GM21737 (cell line): ENCODE measurements at regions not wholly inside any gene's neighbourhood (a gene's known extent, or its start where the extent isn't known, plus 50 kb on each side); places are given as distances from the start of the nearest gene placed in this dataset.

Experiments
- ATAC-seq: cut with Tn5 transposase; IDR thresholded peaks from one replicate; pipeline ENCODE4 v1.9.1; 2021; ENCODE audit warnings: mild to moderate bottlenecking, moderate library complexity; ENCODE audit not compliant: unreplicated experiment

DNA sequence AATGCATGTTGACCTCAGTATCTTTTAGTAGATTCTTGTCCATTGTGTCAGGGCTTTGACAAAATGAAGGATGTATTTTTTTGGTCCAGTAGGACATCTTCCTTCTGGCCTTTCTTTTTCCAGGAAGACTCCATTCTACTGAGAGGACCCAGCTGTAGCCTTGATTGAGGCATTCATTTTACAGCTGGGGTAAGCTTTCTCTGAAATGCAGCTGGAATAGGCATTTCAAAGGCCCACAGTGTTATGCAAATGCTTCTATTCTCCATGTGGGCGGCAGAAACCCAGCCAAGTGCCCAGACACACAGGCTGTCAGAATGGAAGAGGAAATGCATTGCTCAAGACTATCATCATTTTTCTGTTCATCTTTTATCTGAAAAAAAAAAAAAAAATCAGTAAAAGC lies 629.0 kb upstream of the CDH8 start:
- ATAC-seq = no peak

DNA sequence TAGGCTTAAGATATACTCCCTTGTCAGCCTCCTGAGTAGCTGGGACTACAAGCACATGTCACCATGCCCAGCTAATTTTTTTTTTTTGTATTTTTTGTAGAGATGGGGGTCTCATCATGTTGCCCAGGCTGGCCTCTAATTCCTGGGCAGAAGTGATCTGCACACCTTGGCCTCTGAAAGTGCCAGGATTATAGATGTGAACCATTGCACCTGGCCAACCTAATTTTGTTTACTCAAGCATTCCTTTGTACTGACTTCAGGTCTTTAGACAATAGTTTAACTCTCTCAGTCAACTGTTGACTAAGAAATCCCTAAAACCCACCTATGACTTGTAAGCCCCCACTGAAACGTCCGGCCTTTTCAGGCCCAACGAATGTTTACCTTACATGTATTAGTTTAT lies 628.3 kb upstream of the CDH8 start:
- ATAC-seq = no peak

DNA sequence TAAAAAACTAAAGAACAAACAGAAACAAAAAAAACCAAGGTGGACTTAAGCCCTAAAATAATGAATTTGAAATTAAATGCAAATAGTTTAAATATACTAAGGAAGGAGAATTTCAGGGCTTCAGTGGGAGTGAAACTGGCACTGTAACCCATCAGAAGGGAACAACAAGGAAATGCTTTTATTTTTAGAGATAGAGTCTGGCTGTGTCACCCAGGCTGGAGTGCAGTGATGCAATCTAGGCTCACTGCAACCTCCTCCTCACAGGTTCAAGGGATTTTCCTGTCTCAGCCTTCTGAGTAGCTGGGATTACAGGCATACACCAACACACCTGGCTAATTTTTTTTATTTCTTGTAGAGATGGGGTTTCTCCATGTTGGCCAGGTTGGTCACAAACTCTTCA lies 625.2 kb upstream of the CDH8 start:
- no peak for ATAC-seq

DNA sequence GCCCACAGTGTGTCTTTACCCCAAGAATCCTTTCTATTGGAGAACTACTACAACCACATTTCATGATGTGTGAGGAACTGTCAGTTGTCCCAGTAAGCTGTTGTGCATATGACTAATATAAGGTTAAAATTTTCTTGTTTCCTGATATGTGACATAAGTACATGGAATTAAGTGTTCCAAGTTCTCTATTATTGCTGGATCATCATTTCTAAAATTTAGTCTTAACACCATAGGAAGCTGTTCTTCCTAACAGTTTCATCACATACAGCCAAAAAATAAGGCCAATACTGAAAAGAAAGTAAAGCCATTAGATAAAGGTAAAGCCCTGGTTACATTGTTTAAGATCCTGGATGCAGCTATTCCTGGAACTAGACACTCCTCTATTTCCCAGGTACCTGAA lies 620.9 kb upstream of the CDH8 start:
- no peak for ATAC-seq

DNA sequence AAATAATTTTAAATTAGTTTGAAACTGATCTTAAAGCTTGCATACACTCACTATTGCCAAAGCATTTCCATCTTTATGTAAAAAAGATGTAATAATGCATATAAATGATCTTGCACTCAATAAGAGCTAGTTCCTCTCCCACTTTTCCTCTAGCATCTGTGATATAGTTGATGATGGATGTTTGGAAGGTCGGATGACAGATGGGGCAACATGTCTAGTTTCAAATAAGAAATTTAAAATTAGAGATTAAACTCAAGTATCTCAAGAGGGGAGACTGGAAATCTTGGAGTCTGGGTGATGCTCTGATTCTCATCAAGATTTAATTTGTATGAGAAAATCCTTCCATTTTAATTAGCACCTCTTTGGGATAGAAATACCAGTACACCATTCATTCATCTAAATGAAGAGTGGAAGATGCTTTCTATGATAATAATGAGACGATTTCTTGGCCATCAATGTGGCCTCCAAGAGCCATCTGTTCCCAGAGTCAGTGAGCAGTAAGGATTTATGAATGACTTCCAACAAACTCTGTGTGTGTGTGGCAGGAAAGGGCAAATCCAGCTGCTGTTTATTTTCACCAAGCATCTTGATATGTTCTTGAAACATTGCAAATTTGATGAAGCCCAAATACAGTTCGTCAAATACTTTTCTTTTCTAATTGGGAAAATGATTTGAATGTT lies 616.3 kb upstream of the CDH8 start:
- ATAC-seq = no peak

DNA sequence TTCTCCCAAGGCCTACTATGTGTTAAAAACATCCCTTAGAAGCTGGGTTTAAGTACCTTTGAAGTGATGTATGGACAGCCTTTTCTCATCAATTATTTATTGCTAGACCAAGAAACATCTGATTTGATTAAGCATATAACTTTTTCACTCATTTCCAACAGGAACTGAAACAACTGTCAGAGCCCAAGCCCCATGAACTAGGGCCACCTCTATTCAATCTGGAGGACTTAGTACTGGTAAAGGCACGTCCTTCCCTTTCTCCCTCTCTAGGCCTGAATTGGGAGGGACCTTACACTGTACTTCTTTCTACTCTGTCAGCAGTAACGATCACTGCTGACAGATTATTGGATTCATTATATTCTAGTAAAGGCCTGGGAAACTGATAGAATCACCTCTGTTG lies 612.0 kb upstream of the CDH8 start:
- no peak for ATAC-seq

DNA sequence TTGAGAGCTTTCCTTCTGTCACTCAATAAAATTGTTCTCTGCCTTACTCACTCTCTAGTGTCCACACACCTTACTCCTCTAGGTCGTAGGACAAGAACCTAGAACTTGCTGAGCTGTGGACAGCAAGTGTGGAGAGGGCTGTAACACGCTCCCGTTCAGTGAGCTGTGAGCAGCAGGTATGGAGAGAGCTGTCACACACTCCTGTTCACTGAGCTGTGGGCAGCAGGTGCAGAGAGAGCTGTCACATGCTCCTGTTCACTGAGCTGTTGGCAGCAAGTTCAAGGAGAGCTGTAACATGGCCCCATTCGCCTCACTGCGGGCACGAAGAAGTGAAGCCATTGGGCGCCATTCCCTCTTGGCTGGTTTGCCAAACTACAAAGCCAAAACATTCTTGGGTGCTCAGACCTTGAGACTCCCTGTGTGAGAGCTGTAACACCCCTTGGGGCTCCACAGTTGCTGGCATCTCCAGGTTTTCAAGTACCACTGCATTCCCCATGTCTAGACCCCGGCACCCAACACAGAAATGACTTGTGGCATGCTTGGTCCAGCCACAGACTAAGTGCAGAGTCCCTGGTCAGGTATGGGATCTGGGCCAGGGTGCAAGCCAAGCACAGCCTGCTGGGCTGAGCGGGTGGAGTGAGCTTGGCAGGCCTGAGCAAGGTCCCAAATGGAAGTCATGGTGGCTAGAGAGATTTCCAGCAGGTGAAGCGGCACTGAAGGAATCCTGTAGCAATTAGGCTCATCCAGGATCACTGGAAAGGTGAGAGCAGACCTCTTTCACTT lies 608.0 kb upstream of the CDH8 start:
- ATAC-seq = no peak

DNA sequence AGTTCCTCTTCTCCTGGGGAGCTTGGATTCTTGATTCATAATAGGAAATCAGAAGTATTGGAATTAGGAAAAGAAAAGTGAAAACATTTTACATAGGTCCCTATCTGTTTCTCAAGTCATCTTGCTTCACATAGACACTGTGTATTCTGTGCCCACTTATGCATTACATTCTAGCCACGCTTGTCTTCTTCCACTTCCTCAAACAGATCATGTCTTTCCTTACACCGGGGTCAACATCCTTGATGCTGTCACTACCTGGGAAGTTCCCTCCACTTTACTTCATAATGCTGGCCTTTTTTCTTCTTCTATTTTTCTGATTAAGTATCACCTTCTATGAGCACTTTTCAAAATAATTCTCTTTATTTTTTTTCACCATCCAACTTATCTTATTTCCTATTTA lies 606.4 kb upstream of the CDH8 start:
- ATAC-seq = no peak

DNA sequence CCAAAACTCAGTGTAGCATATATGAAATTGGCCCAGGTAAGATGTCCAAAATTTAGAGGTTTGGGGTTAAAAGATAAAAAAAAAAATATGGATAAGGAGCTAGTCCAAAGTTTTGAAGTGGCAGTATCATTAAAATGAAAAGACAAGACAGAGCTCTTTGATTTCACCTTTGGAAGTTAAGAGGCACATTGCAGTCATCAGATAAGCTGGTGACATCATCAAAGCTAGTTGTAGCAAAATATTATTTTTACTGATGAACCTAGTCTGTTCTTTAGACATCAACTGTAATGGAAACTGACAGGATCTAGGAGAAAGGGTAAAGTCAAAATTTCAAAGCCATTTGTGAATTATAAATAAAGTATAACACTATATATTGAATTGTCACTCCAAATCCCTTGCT lies 603.7 kb upstream of the CDH8 start:
- no peak for ATAC-seq

DNA sequence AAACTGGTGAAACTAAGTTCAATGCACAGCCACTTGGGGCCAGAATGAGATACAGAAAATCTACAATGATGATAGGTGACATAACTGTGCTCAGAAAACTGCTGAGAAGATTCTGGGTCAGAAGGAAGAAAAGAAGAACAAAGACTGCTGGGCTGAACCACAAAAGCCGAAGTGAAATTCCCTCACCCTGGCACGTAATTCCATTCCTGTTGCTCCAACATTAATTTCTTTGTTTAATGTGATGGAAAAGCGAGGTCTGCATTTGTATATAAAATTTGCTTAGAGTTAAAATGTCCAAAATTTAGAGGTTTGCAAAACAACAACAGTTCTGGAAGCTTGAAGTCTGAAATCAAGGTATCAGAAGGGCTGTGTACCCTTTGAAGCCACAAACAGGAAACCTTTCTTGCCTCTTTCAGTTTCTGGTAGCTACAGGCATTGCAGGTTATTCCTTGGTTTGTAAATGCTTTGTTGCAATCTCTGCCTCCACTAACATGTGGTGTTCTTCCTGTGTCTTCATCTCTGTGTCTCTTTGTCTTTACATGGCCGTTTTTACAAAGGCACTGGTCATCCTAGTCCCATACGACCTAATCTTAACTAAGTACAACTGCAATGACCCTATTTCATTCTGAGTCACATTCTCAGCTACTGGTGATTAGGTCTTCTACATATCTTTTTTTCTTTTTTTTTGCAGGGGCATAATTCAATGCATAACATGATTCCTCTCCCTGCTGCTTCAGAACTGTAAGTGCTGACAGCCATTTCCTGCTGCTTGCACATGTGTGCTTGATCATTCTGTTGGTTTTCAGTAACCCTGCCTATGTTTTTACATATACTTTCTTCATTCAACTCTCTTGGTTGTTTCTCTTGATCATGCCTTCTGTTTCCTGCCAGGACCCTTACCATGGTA lies 603.0 kb upstream of the CDH8 start:
- ATAC-seq = no peak

DNA sequence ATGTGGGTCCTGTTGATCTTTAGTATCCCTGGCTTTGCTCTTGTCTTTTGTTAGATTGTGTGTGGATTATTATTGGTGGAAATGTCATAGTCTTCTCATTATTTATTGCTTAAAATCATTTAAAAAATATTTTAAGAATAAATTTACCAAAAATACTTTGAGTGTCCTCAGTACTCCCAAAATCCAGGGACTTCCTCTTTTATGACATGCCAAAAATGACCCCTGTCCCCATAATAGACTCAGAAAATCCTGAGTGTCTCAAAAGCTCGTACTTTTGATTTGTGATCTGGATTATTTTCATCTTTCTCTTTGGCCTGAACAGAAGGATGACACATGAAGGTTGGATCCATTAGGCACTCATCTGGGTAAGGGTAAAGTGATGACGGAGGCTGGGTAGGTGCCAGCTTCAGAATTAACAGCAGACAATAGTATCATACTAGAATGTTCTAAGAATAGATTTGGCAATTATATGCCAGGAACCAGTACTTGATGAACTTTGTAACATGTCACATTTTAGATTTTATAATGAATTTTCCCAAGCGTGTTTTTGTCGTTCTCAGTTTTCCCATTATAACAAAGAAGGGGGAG lies 602.2 kb upstream of the CDH8 start:
- ATAC-seq = no peak

DNA sequence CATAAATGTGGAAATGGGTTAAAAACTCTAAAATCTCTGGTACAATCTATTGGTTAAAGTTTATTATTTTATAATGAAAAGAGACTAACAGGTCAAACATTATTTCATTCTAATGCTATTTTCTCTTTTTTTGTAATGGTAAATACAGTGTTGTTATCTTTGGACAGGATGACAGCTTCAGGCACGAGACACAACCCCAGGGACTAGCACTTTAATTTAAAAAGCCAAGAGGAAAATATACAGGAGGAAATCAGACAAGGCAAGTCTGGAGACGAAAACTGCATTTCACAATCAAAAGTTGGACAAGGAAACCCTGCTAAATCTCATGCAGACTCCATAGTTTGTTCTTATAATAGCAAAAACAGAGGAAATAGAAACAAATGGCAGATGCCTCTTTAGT lies 589.1 kb upstream of the CDH8 start:
- no peak for ATAC-seq

DNA sequence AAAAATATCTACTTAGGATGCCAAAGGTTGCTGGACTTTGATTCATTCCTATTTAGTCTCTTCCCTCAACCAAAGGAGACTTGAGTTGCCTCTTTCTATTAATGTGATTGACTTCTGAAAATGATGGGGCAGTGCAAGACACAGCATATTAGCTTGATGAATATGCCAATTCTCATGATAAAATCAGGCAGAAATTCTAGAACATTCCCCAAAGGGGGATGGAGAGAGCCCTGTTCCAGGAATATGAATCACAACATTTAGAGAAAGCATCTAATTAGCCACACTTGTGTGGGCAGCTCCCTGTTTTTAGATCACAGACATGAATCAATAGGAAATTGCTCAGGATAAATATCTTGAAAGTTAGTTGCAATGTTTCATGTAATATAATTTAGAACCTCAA lies 584.0 kb upstream of the CDH8 start:
- no peak for ATAC-seq

DNA sequence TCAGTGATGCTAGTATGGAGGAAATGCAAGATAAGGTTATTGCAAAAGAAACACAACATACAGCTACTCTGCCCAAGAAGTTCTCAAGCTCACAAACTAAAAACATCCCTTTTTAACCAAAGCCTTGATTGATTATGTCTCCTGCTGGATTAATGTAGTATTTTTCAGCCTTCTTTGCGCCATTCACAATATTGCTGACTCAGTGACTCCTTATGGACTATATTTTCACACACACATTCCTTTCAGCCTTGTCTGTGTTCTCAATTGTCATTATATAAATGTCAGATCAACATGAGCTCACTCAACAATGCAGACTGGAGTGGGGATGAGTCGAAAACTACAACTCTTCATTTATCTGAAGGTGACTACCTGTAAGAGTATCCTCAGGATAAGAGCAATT lies 579.3 kb upstream of the CDH8 start:
- ATAC-seq = no peak

DNA sequence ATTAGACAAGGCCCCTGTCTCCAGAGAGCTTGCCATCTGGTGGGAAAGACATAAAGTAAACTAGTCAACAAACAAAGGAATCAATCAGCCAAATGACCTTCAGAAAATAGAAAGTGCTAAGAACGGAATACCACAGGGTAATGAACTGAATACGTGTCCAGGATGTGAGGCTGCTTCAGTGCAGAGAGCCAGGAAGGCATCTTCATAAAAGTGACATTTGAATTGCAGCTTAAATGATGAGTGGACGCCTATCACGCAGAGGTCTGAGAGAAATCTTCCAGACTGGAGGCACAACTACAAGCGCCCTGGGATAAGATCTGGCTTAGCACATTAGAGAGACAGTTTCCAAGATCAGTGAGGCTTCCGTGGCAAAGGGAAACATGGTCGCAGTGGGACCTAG lies 574.1 kb upstream of the CDH8 start:
- no peak for ATAC-seq

DNA sequence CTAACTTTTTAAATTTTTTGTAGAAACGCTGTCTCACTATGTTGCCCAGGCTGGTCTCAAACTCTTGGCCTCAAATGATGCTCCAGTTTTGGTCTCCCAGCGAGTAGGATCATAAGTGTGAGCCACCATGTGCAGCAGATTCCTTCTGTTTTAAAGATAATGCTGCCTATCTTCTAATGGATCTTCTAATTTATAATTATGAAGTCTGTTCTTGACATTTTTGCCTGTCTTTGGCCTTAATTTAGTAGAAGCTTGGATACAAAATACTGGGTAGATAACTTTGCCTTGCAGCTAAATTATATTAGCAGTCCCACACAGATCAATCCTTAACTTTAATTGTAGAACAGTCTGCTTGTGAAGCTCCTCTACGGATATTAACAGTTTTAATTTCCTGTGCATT lies 566.6 kb upstream of the CDH8 start:
- ATAC-seq = no peak

DNA sequence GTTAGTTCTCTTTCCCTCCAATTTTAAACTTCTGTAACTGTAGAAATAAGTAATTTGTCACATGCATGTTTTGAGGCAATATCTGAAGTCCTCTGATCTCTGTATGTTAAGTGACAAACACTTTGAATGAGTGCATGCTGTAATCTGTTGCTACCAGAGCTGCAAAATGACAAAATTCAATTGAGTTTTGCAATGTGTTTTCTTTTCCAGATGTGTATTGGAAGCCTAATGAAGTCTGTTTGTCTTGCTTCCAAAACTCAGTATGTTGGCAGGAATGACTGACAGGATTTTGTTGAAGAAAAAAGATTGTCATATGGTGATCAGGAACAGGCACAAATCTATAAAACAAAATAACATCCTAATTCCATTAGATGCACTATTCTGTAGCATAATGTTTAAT lies 561.6 kb upstream of the CDH8 start:
- ATAC-seq = no peak

DNA sequence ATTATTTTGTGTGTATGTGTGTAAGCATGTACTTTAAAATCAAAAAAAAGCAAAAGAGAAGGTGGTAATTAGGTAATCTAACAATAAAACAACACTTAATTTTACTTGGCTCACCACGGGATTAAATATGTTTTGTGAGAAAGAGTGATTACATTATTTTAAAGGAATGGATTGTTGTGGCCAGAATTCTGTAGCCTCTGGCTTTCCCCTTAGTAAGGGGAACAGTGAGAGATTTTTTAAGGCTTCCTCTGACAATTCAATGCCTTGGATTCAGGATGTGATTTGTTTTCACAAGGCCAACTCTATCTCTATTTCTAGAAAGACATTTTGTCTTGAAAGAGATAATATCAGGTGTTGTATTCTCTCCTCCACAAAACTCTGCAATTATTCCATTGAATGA lies 560.3 kb upstream of the CDH8 start:
- no peak for ATAC-seq

DNA sequence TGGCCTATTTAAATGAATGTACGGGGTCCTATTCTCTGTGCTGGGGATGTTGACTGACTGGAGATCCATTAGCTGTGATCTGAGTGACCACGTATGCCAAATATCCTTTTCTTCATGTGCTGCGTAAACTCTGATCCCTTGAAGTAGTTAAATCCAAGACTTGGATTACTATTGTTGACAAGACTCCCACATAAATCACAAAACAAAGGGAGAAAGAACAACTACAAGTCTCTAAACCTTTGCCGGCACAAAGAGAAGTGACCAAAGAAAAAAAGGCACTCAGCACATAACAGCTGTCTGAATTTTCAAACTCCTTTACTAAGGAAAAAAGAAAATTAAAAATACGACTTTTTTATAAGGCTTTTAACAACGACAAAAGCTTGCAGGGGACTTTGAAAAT lies 559.9 kb upstream of the CDH8 start:
- ATAC-seq = no peak

DNA sequence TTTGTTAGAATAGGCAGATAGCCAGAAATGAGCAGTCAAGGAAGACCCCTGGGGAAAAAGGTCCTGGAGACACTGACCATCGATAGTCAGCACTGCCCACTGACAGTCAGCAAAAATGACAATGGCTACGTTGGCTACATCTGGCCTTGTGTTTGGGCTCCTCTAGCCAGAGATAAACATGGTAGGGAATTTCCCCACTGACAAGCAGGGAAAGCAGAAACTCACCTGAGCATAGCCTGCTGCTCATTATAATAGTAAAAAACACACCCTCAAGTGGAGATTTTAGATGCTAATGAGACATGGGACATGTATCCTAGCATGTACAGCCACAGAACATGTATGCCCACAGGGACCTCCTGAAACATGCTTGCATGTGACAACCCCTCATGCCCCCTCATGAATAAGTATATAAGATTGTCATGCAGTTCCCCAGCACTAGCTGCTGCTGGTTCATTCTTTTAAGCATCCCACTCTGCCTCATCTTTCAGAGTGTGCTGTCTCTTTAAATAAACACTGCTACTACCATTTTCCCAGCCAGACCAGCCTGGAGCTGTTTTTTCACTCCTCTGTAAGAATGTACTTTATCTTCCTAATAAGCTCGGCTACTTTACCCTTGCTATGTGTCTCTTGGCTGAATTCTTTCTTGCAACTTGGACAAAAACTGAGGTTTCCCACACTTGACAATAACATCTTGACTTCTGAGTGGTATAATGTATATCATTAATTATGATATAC lies 550.1 kb upstream of the CDH8 start:
- no peak for ATAC-seq

DNA sequence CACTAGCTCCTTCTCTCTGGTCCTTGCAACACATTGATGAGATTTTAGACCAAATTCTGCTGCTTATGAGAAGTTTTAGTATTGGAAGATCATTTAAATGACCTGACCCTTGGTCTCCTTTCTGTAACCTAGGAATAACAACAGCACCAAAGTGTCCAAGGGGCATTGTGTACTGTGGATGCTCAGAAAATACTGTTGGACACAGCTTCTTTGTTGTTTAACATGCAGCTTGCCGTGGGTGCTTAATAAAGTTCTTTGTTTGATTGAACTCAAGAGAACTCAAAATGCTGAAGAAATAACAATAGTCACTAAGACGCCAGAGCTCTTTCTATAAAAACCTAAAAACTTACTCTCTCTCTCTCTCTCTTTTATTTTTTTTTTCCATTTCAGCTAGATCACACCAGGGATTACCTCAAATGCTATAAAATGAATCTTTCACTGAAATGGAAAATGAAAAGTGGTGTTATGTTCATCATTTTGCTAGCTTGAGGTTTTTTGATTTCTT lies 548.9 kb upstream of the CDH8 start:
- ATAC-seq = no peak
